HG02759 (cell line): ENCODE measurements at regions not wholly inside any gene's neighbourhood (a gene's known extent, or its start where the extent isn't known, plus 50 kb on each side); places are given as distances from the start of the nearest gene placed in this dataset.
"Not testable (repeated sequence)": the region's sequence is repeated elsewhere in the genome, so short reads cannot be mapped to it uniquely, and the experiment has no call there.

Source experiments
- ATAC-seq: cut with Tn5 transposase; IDR thresholded peaks from one replicate; pipeline ENCODE4 v1.9.1; 2021; ENCODE audit warnings: mild to moderate bottlenecking, moderate library complexity; ENCODE audit not compliant: unreplicated experiment

DNA sequence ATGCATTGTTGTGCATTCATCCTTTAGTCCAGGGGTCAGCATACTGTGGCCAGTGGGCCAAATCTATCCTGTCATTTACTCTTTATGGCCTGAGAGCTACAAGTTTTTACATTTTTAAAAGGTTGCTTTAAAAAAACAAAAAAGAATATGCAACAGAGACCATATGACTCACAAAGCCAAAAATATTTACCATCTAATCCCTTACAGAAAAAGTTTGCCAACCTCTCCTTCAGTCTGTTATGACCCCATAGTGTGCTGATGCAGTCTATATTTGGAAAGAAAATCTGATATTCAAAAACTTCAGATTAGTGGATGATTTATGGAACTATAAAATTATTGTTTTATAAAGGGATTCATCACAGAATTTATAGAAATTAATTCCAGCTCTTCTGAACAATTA, 237.5 kb upstream of the IL12A start:
- no peak for ATAC-seq

- ATAC-seq, result no peak
Observed at GRCh38 chr3:159751752-159752151, 236.9 kb upstream of the IL12A start.

GRCh38 chr3:159756279-159757207, 232.1 kb upstream of the IL12A start:
- not testable (repeated sequence) for ATAC-seq

- no peak for ATAC-seq
Observed at GRCh38 chr3:159757341-159758060, 231.1 kb upstream of the IL12A start.

DNA sequence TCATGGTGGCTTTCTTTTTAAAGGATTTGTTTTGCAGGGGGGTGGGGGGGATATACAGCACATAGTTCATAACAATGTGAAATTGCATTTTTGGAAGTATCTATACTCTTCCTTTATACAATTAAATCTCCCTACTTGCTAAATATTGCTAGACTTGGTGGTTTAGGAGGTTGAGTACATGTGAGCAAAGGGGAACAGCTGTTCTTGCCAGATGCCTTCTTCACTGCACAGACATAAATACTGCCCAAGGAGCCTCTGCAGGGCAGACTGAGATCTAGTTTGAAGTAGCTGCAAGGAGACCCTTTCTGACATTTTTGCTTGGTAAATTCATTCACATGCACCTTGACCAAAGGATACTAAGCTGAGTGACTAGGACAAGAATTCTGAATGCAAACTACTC, 228.6 kb upstream of the IL12A start:
- ATAC-seq, result no peak

DNA sequence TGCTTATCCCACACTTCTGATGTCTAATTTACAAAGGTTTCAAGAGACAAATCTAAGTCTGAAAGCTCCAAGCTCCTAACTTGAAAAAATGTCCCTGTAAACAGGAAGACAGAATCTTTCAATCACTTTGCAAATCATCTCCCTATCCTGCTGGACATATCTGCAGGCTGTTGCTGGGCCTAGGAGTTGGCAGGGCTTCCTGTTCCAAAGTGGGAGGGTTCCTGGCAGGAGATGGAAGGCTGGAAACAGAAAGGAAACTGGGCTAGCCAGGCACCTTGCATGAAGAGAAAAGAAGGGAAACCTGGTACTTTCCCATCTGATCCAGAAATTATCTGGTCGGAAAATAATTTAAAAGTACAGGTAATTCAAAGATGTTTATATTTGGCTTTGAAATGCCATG, 227.3 kb upstream of the IL12A start:
- ATAC-seq, result no peak

DNA sequence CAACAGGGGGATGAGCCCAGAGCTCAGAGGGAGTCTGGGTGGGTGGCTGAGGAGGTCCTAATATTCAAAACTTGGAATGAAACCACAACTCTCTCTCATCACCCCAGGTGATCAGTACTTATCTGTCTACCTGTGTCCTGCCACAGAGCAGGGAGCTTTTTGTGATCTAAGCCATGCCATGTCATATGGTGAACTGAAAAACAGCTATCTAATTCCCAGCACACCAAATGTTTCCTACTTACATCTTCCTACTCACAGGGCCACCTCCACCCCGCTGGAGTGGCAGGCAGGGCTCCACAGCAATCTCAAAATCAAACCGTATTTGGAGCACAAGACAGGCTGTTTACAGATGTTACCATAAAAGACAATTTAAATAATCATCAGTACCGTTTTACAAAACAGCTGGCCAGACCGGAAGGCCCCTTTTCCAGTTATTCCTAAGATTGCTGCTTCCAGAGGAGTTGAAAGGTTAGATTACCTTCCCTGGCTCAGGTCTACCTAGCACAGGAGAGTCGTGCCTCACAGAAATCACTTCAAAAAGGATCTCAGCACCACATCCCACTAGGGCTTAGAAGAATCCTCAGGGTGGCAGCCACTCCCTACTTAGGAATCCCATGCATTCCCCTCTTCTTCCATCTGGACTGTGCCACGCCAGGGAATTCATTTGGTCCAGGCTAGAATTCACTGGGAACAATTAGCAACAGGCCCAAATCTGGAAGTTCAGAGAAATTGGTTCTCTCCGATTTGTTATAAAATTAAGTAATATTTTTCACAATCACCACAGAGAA, 226.6 kb upstream of the IL12A start:
- no peak for ATAC-seq

DNA sequence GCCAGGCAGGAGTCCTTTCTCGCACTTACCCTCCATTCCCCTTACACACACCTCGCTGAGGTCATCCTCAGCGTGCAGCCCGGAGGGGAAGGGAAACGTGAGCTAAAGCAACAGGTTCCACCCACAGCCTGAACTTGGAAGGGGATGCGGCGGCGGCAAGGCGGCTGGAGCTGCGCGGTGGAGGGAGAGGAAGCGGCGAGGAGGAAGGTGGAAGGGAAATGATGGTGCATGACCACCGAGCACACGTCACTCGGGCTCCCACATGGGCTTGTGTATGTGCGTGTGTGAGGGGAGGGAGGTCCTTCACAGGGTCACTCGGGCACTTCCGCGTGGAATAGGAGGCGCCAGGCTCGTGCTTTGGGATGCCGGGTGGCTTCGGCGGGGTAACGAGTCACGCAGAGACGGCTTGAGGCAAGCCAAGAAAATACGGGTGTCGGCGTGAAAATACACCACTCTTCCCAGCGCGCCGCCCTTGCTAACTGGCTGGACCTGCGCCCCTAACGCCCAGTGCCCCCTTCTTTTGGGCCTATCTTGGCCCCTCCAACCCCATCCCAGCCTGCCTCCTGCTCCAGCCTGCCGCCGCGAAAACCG, 225.5 kb upstream of the IL12A start:
- peak; percentile 37 for ATAC-seq

- peak; percentile 79 for ATAC-seq
Observed at GRCh38 chr3:159763602-159764489, 224.8 kb upstream of the IL12A start.

DNA sequence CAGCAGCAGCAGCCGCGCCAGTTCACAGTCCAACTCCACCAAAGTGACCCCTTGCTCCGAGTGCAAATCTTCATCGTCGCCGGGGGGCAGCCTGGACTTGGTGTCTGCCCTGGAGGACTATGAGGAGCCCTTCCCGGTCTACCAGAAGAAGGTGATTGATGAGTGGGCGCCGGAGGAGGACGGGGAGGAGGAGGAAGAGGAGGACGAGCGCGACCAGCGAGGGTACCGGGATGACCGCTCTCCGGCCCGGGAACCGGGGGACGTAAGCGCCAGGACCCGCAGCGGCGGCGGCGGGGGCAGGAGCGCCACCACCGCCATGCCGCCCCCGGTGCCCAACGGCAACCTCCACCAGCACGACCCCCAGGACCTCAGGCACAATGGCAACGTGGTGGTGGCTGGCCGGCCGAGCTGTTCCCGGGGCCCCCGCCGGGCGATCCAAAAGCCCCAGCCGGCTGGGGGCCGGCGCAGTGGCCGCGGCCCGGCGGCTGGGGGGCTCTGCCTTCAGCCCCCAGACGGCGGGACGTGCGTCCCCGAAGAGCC, 224.1 kb upstream of the IL12A start:
- no peak for ATAC-seq

GRCh38 chr3:159765030-159765859, 223.4 kb upstream of the IL12A start:
- no peak for ATAC-seq

DNA sequence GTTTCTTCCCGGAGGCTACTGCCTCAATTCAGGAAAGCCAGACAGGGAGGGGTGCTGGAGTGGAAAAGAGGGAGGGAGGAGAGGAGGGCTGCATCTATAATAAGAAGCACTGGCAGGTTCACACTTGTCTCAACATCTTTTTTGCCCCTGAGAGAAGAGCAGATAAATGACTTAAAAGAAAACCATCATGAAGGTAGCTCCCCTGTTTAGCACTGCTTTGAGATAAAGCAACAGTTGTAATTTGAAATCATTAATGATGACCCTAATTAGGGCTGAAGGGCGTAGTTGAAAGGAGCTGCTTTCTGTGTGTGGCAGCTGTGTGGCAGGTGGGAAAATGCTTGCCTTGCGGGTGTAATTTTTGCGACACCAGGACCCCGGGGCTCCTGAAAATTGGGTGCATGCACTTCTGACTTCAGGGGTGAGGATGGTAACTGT, 222.8 kb upstream of the IL12A start:
- no peak for ATAC-seq

DNA sequence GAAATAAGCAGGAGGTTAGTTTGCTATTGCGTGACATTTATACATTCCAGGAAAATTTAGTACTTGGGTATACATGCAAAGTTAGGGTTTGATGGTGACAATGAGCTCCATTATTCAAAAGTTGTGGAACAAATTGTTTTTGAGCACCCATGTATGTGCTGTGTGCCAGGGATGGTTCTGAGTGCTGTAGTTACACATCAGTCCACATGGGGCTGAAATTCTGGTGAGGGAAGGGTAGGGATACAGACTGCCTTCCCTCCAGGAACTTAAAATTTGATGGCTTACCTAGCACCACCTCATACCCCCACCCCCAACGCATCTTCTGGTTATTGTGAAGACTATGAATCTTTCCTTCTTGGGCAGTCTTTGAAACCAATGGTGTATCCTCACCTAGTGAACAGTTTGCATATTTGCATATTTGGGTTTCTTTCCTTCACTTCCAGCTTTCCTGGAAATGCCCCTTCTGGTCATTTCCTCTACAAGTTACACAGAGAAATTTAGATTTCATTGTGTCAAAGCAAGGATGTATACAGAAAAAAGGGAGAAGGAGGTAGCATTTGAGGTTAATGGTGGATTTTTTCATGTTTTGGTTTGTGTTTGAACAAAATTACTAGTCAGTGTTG, 222.0 kb upstream of the IL12A start:
- ATAC-seq, result no peak

GRCh38 chr3:159770998-159771397, 217.6 kb upstream of the IL12A start:
- ATAC-seq, result no peak

- ATAC-seq, result no peak
Observed at GRCh38 chr3:159771865-159772611, 216.6 kb upstream of the IL12A start.

DNA sequence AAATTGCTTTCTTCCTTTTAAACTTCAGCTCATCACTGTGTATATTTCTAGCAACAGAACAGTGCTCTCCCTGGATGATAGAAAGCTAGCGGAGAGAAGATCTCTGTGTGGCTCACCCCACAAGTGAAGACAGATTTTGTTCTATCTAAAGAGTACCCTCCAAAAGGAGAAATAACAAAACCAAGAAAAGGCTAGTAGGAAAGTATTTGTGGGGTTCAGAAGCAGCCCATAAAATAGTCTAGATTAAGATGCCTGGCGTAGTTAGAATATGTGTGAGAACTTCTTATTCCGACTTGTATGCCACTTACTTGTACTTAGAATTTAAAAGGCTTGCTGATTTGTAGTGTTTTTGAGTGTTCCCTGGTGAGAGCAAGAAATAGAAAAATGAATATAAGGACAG, 214.9 kb upstream of the IL12A start:
- ATAC-seq, result no peak

DNA sequence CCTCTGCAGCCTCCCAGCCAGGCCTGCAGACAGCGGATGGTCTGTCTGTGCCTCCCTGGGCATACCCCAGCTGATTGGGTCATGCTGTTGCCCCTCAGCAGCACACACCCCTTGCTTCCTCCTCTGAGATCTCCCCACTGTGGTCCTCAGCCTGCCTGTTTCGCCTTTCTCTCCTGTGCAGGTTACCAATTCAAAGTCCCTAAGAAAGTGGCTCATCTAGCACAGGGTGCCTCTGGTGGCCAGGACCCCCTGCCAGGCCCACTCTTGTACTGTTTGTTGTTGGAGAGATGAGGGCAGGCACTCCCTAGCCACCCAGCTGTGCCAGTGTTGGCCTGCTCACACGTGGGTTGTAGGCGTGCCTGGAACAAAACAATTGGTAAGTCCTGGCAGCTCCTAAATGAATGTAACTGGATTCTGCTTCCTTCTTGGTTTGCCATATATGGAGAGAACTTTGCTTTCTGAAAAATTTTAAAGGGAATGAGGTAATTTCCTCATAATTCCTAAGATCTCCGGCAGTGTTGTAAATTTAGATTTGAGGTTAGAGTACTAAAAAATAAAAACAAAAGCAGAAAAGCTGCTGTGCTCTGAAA, 213.2 kb upstream of the IL12A start:
- no peak for ATAC-seq
